ENCODE measurements at regions not wholly inside any gene's neighbourhood (a gene's known extent, or its start where the extent isn't known, plus 50 kb on each side); places are given as distances from the start of the nearest gene placed in this dataset.

GRCh38 chr6:189676-190075 lies 102.6 kb upstream of the DUSP22 start:
- no peaks in the 10 kb centered on the region for H3K9me2 ChIP-seq (ENCODE audit: insufficient read depth, low read length)
- no peaks in the 10 kb centered on the region for H3F3A ChIP-seq (ENCODE audit: insufficient read depth, low read length, poor library complexity, severe bottlenecking)
- no peak overlapping the region for H3K4me2 ChIP-seq (ENCODE audit: low read length)
- H3K27ac ChIP-seq (ENCODE audit: low read length), result no peak overlapping the region
- no peak overlapping the region for H3K9ac ChIP-seq (ENCODE audit: low read length)
- H3K4me3 ChIP-seq (ENCODE audit: low read length), result no peak overlapping the region
- no peak for TF ChIP-seq CTCF (IDR thresholded peaks at IDR 0.05; ENCODE audit: poor library complexity, severe bottlenecking)
- no peak for TF ChIP-seq REST (IDR thresholded peaks at IDR 0.05; ENCODE audit: borderline replicate concordance)
- TF ChIP-seq EZH2 (IDR thresholded peaks at IDR 0.05; ENCODE audit: borderline replicate concordance, insufficient read depth, low read length, poor library complexity, severe bottlenecking), result no peak
- TF ChIP-seq RAD21 (conservative IDR thresholded peaks at IDR 0.05), result no peak
- no peak for TF ChIP-seq MXI1 (conservative IDR thresholded peaks at IDR 0.05; ENCODE audit: poor library complexity, severe bottlenecking)
- TF ChIP-seq TAF1 (IDR thresholded peaks at IDR 0.05; ENCODE audit: low read depth), result no peak
- no peaks in the 10 kb centered on the region for H4K20me1 ChIP-seq (ENCODE audit: insufficient read depth)
- no peaks in the 10 kb centered on the region for H3K9me3 ChIP-seq (ENCODE audit: low read length)
- no peaks in the 10 kb centered on the region for H3K27me3 ChIP-seq (ENCODE audit: insufficient read depth, low read depth, low read length)
- no peaks in the 10 kb centered on the region for H3K79me2 ChIP-seq (replicated peaks; ENCODE audit: insufficient read depth, low read length)
- H2AFZ ChIP-seq (ENCODE audit: low read depth, low read length), result no peak overlapping the region
- H3K36me3 ChIP-seq (ENCODE audit: insufficient read depth, low read length), result no peaks in the 10 kb centered on the region

- Histone ChIP-seq H3K4me2 (ENCODE audit: low read length) (no peak overlapping the region), H4K20me1 (ENCODE audit: insufficient read depth) (no peaks in the 10 kb centered on the region), H3K27me3 (ENCODE audit: insufficient read depth, low read depth, low read length) (no peaks in the 10 kb centered on the region), H3F3A (ENCODE audit: insufficient read depth, low read length, poor library complexity, severe bottlenecking) (no peaks in the 10 kb centered on the region), H3K9me3 (ENCODE audit: low read length) (no peaks in the 10 kb centered on the region), H3K4me3 (ENCODE audit: low read length) (no peak overlapping the region), H3K36me3 (ENCODE audit: insufficient read depth, low read length) (no peaks in the 10 kb centered on the region), H2AFZ (ENCODE audit: low read depth, low read length) (no peak overlapping the region), H3K9me2 (ENCODE audit: insufficient read depth, low read length) (no peaks in the 10 kb centered on the region), H3K9ac (ENCODE audit: low read length) (no peak overlapping the region), H3K79me2 (replicated peaks; ENCODE audit: insufficient read depth, low read length) (no peaks in the 10 kb centered on the region), H3K27ac (ENCODE audit: low read length) (no peak overlapping the region)
- no peak for TF ChIP-seq CTCF (IDR thresholded peaks at IDR 0.05; ENCODE audit: poor library complexity, severe bottlenecking)
- TF ChIP-seq RAD21 (conservative IDR thresholded peaks at IDR 0.05), result no peak
- no peak for TF ChIP-seq POLR2AphosphoS5 (IDR thresholded peaks at IDR 0.05)
- no peak for TF ChIP-seq SMC3 (conservative IDR thresholded peaks at IDR 0.05; ENCODE audit: poor library complexity)
- TF ChIP-seq MXI1 (conservative IDR thresholded peaks at IDR 0.05; ENCODE audit: poor library complexity, severe bottlenecking), result no peak
- no peak for TF ChIP-seq TAF1 (IDR thresholded peaks at IDR 0.05; ENCODE audit: low read depth)
- no peak for TF ChIP-seq REST (IDR thresholded peaks at IDR 0.05; ENCODE audit: borderline replicate concordance)
- TF ChIP-seq EZH2 (IDR thresholded peaks at IDR 0.05; ENCODE audit: borderline replicate concordance, insufficient read depth, low read length, poor library complexity, severe bottlenecking), result no peak
- no peak for TF ChIP-seq EP300 (conservative IDR thresholded peaks at IDR 0.05; ENCODE audit: poor library complexity, severe bottlenecking)
Observed at GRCh38 chr6:190596-191395, 101.5 kb upstream of the DUSP22 start.

All from neural cell (in vitro differentiated cells).